ENCODE measurements at regions not wholly inside any gene's neighbourhood (a gene's known extent, or its start where the extent isn't known, plus 50 kb on each side); places are given as distances from the start of the nearest gene placed in this dataset.

DNA sequence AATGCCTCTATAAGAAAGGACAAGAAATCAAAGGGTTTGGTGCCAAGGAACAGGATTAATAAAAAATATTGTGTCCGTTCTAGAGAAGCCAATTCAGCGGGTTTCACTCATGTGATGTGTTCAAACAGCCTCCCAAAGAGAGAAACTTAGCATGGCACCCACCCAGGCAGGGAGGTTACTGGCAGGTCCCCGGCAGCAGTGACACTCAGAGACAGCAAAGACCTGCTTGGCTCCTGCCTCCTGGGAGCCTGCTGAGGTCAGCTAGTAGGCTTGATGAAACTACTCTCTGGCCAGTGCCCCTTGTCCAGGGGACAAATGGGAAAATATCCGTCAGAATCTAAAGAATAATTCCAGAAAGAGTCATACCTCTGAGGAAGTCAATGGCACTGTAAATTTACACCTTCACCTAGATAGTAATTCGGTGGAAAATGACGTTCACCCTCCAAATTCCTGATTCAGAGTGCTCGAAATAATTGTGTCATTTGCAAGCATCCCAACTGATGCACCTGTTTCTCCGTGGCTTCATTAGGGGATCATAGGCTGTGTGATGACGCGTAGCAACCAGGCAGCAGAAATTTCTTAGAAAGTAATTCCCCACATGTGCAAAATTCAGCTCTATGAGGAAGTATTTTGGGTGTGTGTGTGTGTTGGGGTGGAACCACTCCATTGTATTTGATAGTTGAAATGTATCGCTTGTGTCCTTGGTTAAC, 481.5 kb upstream of the ZFHX3 start:
- no peak for TF ChIP-seq POLR2AphosphoS5 (IDR thresholded peaks at IDR 0.05; ENCODE audit: low read depth, low read length)
- no peak for TF ChIP-seq CTCF (IDR thresholded peaks at IDR 0.05)
- no peak for TF ChIP-seq REST (IDR thresholded peaks at IDR 0.05; ENCODE audit: insufficient read depth in 1 of 2, low read depth in 2 of 2, low read length in 1 of 2)
- no peak for TF ChIP-seq SIN3A (IDR thresholded peaks at IDR 0.05; ENCODE audit: borderline replicate concordance, insufficient read depth, low read depth, low read length)

All from Panc1 (cell line).